SU-DHL-6 (cell line): ENCODE measurements at regions not wholly inside any gene's neighbourhood (a gene's known extent, or its start where the extent isn't known, plus 50 kb on each side); places are given as distances from the start of the nearest gene placed in this dataset.

Experiments used
- H2AFZ ChIP-seq: fragments of 200-600 bp; sonication (generic); 2 replicates; pipeline ENCODE4 v1.6.1; 2014; ENCODE audit warnings: low read depth, mild to moderate bottlenecking, moderate library complexity, mixed read lengths, antibody characterized with exemption, low read length; ENCODE audit not compliant: severe bottlenecking
- H3F3A ChIP-seq: fragments of 200-600 bp; shearing (Covaris generic); 2 replicates; pipeline ENCODE4 v1.6.0; 2016; ENCODE audit warnings: antibody characterized with exemption, mild to moderate bottlenecking; ENCODE audit not compliant: insufficient read depth
- H3K27ac ChIP-seq: fragments of 200-600 bp; sonication (generic); 2 replicates; pipeline ENCODE4 v1.5.1; 2016; ENCODE audit warnings: low read depth, mild to moderate bottlenecking, low read length, moderate library complexity, mixed read lengths
- H3K27me3 ChIP-seq: fragments of 200-600 bp; sonication (generic), shearing (Covaris generic); 2 replicates; pipeline ENCODE4 v1.6.0; 2014; ENCODE audit warnings: mild to moderate bottlenecking, low read length
- H3K36me3 ChIP-seq: fragments of 200-600 bp; sonication (generic); 2 replicates; pipeline ENCODE4 v1.6.1; 2014; ENCODE audit warnings: mild to moderate bottlenecking, low read length, mixed read lengths
- H3K4me2 ChIP-seq: fragments of 300-600, 200-600 bp; shearing (Covaris generic), sonication (generic); 2 replicates; pipeline ENCODE4 v1.6.0; 2014; ENCODE audit warnings: low read length, low read depth, mild to moderate bottlenecking; ENCODE audit not compliant: poor library complexity, severe bottlenecking
- H3K4me3 ChIP-seq: fragments of 200-600 bp; sonication (generic); 2 replicates; pipeline ENCODE4 v1.5.1; 2014; ENCODE audit warnings: antibody characterized with exemption, low read length, mild to moderate bottlenecking, mixed read lengths; ENCODE audit not compliant: insufficient read depth, poor library complexity, severe bottlenecking
- H3K79me2 ChIP-seq: fragments of 200-600 bp; sonication (generic); 2 replicates; pipeline ENCODE4 v1.6.1; 2014; ENCODE audit warnings: mild to moderate bottlenecking, low read length, moderate library complexity; ENCODE audit not compliant: insufficient read depth
- H3K9ac ChIP-seq: fragments of 200-600 bp; sonication (generic); 2 replicates; pipeline ENCODE4 v1.7.0; 2014; ENCODE audit warnings: mild to moderate bottlenecking, low read length
- H3K9me2 ChIP-seq: fragments of 200-600 bp; sonication (generic); replicated peaks from 2 replicates; pipeline ENCODE4 v1.6.1; 2014; ENCODE audit warnings: low read length; ENCODE audit not compliant: insufficient read depth
- H3K9me3 ChIP-seq: fragments of 200-600 bp; sonication (generic); 2 replicates; pipeline ENCODE4 v1.6.1; 2014; ENCODE audit warnings: low read length, mixed read lengths; ENCODE audit not compliant: insufficient read depth
- H4K20me1 ChIP-seq: fragments of 200-600 bp; sonication (generic); 2 replicates; pipeline ENCODE4 v1.6.1; 2014; ENCODE audit warnings: low read depth, mild to moderate bottlenecking, antibody characterized with exemption, low read length, moderate library complexity, mixed read lengths
- EZH2phosphoT487 ChIP-seq: fragments of 200-600 bp; sonication (generic), shearing (Covaris generic); conservative IDR thresholded peaks from 2 replicates; pipeline ENCODE4 v1.6.1; 2018; ENCODE audit warnings: mild to moderate bottlenecking, antibody characterized with exemption, low read length, moderate library complexity, mixed read lengths
- TF ChIP-seq, protein P1 (sequence below): fragments of 200-600 bp; sonication (generic); IDR thresholded peaks from one replicate; pipeline ENCODE4 v1.5.1; 2017; ENCODE audit warnings: antibody characterized with exemption, mild to moderate bottlenecking, low read length, moderate library complexity; ENCODE audit not compliant: insufficient read depth, poor library complexity, severe bottlenecking

DNA sequence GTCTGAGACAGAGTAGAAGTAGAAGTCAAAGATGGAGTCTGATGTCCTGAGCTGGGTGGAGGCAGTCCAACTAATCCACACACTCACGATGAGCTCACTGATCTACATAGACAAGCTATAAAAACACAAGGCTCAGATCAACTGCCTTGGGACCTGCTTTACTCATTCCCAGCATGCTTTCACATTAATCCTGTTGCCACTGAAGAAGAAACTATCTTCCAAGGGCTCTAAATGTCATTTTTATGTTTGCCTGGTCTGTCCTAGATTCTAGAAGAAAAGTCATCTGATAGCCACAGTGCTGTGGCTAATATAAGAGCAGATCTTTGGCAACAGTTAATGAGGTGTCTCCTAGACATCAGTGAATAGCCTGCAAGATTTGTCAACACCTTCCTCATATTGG is 522.7 kb downstream of the NUF2 start:
- no peaks in the 10 kb centered on the region for H3K36me3 ChIP-seq
- H3K27ac ChIP-seq: no peak overlapping the region
- H3K79me2 ChIP-seq: no peaks in the 10 kb centered on the region
- no peaks in the 10 kb centered on the region for H3K9me2 ChIP-seq
- no peaks in the 10 kb centered on the region for H3K9me3 ChIP-seq
- H4K20me1 ChIP-seq: no peaks in the 10 kb centered on the region
- H3K9ac ChIP-seq: no peak overlapping the region
- H3F3A ChIP-seq: no peaks in the 10 kb centered on the region
- H3K4me2 ChIP-seq: no peak overlapping the region
- no peaks in the 10 kb centered on the region for H3K27me3 ChIP-seq
- no peak overlapping the region for H3K4me3 ChIP-seq
- TF ChIP-seq EZH2phosphoT487: no peak
- TF ChIP-seq, protein P1, sequence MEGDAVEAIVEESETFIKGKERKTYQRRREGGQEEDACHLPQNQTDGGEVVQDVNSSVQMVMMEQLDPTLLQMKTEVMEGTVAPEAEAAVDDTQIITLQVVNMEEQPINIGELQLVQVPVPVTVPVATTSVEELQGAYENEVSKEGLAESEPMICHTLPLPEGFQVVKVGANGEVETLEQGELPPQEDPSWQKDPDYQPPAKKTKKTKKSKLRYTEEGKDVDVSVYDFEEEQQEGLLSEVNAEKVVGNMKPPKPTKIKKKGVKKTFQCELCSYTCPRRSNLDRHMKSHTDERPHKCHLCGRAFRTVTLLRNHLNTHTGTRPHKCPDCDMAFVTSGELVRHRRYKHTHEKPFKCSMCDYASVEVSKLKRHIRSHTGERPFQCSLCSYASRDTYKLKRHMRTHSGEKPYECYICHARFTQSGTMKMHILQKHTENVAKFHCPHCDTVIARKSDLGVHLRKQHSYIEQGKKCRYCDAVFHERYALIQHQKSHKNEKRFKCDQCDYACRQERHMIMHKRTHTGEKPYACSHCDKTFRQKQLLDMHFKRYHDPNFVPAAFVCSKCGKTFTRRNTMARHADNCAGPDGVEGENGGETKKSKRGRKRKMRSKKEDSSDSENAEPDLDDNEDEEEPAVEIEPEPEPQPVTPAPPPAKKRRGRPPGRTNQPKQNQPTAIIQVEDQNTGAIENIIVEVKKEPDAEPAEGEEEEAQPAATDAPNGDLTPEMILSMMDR: no peak
- no peak overlapping the region for H2AFZ ChIP-seq

DNA sequence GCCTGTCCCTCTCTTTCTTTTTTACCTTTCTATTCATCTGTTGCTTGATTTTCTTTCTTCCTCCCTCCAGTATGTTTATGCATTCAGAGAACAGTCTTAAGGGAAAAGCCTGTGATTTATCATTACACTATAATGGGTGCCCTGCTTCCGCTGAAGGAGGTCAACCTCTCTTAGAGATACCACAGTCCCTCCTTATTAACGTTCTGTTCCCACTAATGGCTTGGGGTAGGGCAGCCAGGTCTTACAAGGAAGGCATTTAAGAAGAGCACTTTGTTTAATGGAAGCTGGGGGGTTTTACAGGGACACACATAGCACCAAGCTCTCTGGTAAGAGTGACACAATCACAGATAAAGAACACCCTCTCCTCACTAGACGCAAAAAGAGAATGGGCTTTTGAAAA is 523.5 kb downstream of the NUF2 start:
- Histone ChIP-seq H3K9me3 (no peaks in the 10 kb centered on the region), H3K27ac (no peak overlapping the region), H3F3A (no peaks in the 10 kb centered on the region), H3K9ac (no peak overlapping the region), H2AFZ (no peak overlapping the region), H4K20me1 (no peaks in the 10 kb centered on the region), H3K4me2 (no peak overlapping the region), H3K27me3 (no peaks in the 10 kb centered on the region), H3K4me3 (no peak overlapping the region), H3K9me2 (no peaks in the 10 kb centered on the region), H3K79me2 (no peaks in the 10 kb centered on the region), H3K36me3 (no peaks in the 10 kb centered on the region)
- TF ChIP-seq, protein P1: no peak
- no peak for TF ChIP-seq EZH2phosphoT487

DNA sequence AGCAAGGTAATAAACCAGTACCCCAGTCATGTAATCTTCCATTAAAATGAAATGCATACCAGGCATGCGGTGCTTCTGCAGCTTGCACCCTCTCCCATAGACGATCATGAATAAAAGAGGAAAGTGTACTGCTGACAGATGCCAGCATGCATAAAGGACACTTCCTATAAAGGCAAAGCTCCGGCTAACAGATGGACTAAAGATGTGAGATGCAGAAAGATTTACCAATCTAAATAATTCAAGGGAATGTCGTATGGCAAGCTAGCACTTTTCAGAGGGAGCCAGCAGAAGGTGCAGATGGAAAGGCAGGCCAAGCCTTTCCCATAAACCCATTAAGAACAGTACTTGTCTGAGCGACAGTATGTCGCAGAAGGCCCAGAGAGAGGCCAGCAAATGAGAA is 542.0 kb downstream of the NUF2 start:
- Histone ChIP-seq H3K27me3 (no peaks in the 10 kb centered on the region), H2AFZ (no peak overlapping the region), H3K27ac (no peak overlapping the region), H3F3A (no peaks in the 10 kb centered on the region), H3K9me3 (no peaks in the 10 kb centered on the region), H3K9ac (no peak overlapping the region), H3K36me3 (no peaks in the 10 kb centered on the region), H3K9me2 (no peaks in the 10 kb centered on the region), H4K20me1 (no peaks in the 10 kb centered on the region), H3K4me3 (no peak overlapping the region), H3K79me2 (no peaks in the 10 kb centered on the region), H3K4me2 (no peak overlapping the region)
- TF ChIP-seq, protein P1: no peak
- no peak for TF ChIP-seq EZH2phosphoT487
